Effector memory CD8-positive, alpha-beta T cell (primary cell): ENCODE measurements at regions not wholly inside any gene's neighbourhood (a gene's known extent, or its start where the extent isn't known, plus 50 kb on each side); places are given as distances from the start of the nearest gene placed in this dataset.

Source experiments
- ATAC-seq: fragments of 150-1000 bp; cut with Tn5 transposase; replicated peaks from 2 replicates; pipeline ENCODE4 v1.10.0; 2021; ENCODE audit warnings: mild to moderate bottlenecking, moderate library complexity
- DNase-seq, 3 experiments: peaks; one replicate each; pipeline ENCODE4 v3.0.0; 2021
- H3K27ac Mint-ChIP-seq, 2 donors: one replicate each; pipeline ENCODE4 v1.8.0; 2022; ENCODE audit warnings: mild to moderate bottlenecking in 2 of 2, mixed read lengths in 2 of 2, moderate library complexity in 2 of 2
- H3K27me3 Mint-ChIP-seq, 2 donors: one replicate each; pipeline ENCODE4 v1.8.0; 2022; ENCODE audit warnings: mixed read lengths in 2 of 2
- H3K36me3 Mint-ChIP-seq: one replicate; pipeline ENCODE4 v1.8.0; 2022; ENCODE audit warnings: mild to moderate bottlenecking, moderate library complexity, mixed read lengths; ENCODE audit not compliant: insufficient read depth
- H3K4me1 Mint-ChIP-seq, 2 donors: one replicate each; pipeline ENCODE4 v1.8.0; 2022; ENCODE audit warnings: low read depth in 2 of 2, mixed read lengths in 2 of 2
- H3K4me3 Mint-ChIP-seq, 2 donors: one replicate each; pipeline ENCODE4 v1.8.0; 2022; ENCODE audit warnings: mild to moderate bottlenecking in 2 of 2, mixed read lengths in 2 of 2, moderate library complexity in 2 of 2
- H3K9me3 Mint-ChIP-seq, 2 donors: one replicate each; pipeline ENCODE4 v1.8.0; 2022; ENCODE audit warnings: mixed read lengths in 2 of 2

DNA sequence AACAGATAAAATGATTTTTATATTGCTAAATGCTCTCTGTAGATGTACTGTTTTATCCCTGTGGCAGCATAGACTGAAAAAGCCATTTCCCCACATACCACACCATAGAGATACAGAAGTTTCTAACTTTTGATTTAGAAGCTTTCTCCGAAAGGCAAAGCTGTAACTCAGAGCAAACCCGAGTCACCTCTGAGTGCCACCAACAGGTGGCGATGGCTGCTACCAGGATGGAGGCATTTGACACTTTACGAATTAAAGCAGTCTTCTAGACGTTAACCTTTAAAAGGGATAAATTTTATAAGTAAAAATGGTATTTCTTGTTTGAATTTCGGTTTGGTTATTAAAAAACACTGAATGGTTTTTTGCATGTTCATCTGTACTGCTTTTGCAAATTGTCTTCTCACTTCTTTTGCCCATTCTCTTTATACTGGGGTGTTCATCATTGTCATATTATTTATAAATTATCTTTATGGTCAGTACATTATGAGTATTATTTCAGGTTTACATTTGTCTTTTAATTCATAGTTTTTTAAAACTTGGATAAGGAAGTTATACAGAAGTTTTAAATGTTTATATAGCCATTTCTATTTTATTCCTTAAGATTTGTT is 201.0 kb upstream of the CEP162 start:
- Mint-ChIP-seq H3K36me3 (no peaks in the 10 kb centered on the region), H3K27me3 (no peaks in the 10 kb centered on the region), H3K4me3 (no peak overlapping the region), H3K9me3 (peaks cover 3 to 11% of the 10 kb centered on the region in 2 donors), H3K4me1 (no peaks in the 10 kb centered on the region), H3K27ac (no peak overlapping the region)
- no peak for DNase-seq
- ATAC-seq: no peak

GRCh38 chr6:84425971-84426705 is 198.7 kb upstream of the CEP162 start:
- no peak overlapping the region for H3K4me3 Mint-ChIP-seq
- no peaks in the 10 kb centered on the region for H3K27me3 Mint-ChIP-seq
- DNase-seq (no peak), ATAC-seq (no peak)
- H3K36me3 Mint-ChIP-seq: no peaks in the 10 kb centered on the region
- no peak overlapping the region for H3K27ac Mint-ChIP-seq
- H3K9me3 Mint-ChIP-seq: peaks cover 0 to under 1% of the 10 kb centered on the region in 2 donors
- H3K4me1 Mint-ChIP-seq: no peaks in the 10 kb centered on the region

- no peaks in the 10 kb centered on the region for H3K9me3 Mint-ChIP-seq
- no peak overlapping the region for H3K4me3 Mint-ChIP-seq
- DNase-seq (no peak), ATAC-seq (no peak)
- H3K27ac Mint-ChIP-seq: no peak overlapping the region
- H3K4me1 Mint-ChIP-seq: no peaks in the 10 kb centered on the region
- no peaks in the 10 kb centered on the region for H3K27me3 Mint-ChIP-seq
- no peaks in the 10 kb centered on the region for H3K36me3 Mint-ChIP-seq
These were observed 197.5 kb upstream of the CEP162 start for GRCh38 chr6:84424956-84425355.

GRCh38 chr6:84422380-84422968 is 195.0 kb upstream of the CEP162 start:
- no peak overlapping the region for H3K4me3 Mint-ChIP-seq
- DNase-seq (no peak), ATAC-seq (no peak)
- H3K36me3 Mint-ChIP-seq: no peaks in the 10 kb centered on the region
- no peaks in the 10 kb centered on the region for H3K4me1 Mint-ChIP-seq
- no peaks in the 10 kb centered on the region for H3K27me3 Mint-ChIP-seq
- peaks cover 0 to 7% of the 10 kb centered on the region in 2 donors for H3K9me3 Mint-ChIP-seq
- no peak overlapping the region for H3K27ac Mint-ChIP-seq

GRCh38 chr6:84421031-84421430 is 193.6 kb upstream of the CEP162 start:
- Mint-ChIP-seq H3K36me3 (no peaks in the 10 kb centered on the region), H3K4me3 (no peak overlapping the region)

DNA sequence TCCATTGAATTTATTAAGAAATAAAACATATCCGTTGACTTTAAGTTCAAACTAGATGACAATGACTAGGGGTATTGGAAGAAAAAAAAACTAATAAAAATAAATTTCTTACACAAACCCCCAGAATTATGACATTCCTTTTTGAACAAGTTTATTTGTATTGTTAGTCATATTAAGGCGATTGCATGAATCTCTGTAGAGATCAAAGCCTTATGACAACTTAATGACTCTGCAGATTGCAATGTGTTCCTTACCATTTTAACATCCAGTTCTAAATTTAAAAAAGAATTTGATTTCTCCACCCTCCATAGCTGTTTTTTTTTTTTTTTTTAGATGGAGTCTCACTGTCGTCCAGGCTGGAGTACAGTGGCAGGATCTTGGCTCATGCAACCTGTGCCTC is 189.8 kb upstream of the CEP162 start:
- H3K9me3 Mint-ChIP-seq: peaks cover 2 to 7% of the 10 kb centered on the region in 2 donors

More at GRCh38 chr6:84421031-84421430, 193.6 kb upstream of the CEP162 start:
- Mint-ChIP-seq H3K9me3 (peaks cover 0 to 7% of the 10 kb centered on the region in 2 donors), H3K27ac (no peak overlapping the region), H3K27me3 (no peaks in the 10 kb centered on the region), H3K4me1 (no peaks in the 10 kb centered on the region)
- DNase-seq (no peak), ATAC-seq (no peak)

GRCh38 chr6:84416043-84416657 is 188.7 kb upstream of the CEP162 start:
- no peaks in the 10 kb centered on the region for H3K4me1 Mint-ChIP-seq
- no peak for DNase-seq

More for the DNA sequence above, 189.8 kb upstream of the CEP162 start:
- Mint-ChIP-seq H3K4me3 (no peak overlapping the region), H3K36me3 (no peaks in the 10 kb centered on the region), H3K27ac (no peak overlapping the region), H3K27me3 (no peaks in the 10 kb centered on the region), H3K4me1 (no peaks in the 10 kb centered on the region)
- no peak for DNase-seq
- no peak for ATAC-seq

DNA sequence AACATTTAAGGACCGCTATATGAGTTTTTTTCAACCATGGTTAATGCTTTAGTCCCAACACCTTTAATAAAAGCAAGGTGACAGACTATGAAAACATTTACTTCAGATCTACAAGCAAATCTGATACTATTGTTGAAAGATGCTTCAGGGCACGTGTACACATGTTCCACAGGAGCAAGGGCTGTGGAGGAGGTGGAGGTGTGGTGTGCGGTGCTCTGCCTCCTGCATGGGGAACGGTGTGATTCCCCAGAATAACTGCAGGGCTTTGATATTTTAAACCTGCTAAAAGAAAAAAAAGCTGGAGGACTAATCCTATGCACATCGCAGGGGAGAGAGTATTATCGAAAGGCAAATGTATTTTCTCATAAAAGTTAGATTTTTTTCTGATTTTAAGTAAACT is 188.1 kb upstream of the CEP162 start:
- no peaks in the 10 kb centered on the region for H3K4me1 Mint-ChIP-seq
- no peaks in the 10 kb centered on the region for H3K27me3 Mint-ChIP-seq
- no peak overlapping the region for H3K4me3 Mint-ChIP-seq
- no peaks in the 10 kb centered on the region for H3K36me3 Mint-ChIP-seq
- peaks cover 2 to 7% of the 10 kb centered on the region in 2 donors for H3K9me3 Mint-ChIP-seq
- DNase-seq (no peak), ATAC-seq (no peak)
- no peak overlapping the region for H3K27ac Mint-ChIP-seq

More at GRCh38 chr6:84416043-84416657, 188.7 kb upstream of the CEP162 start:
- no peak for ATAC-seq
- H3K4me3 Mint-ChIP-seq: no peak overlapping the region
- H3K36me3 Mint-ChIP-seq: no peaks in the 10 kb centered on the region
- H3K27ac Mint-ChIP-seq: no peak overlapping the region
- H3K9me3 Mint-ChIP-seq: peaks cover 2 to 7% of the 10 kb centered on the region in 2 donors
- no peaks in the 10 kb centered on the region for H3K27me3 Mint-ChIP-seq

GRCh38 chr6:84415068-84415467 is 187.6 kb upstream of the CEP162 start:
- no peaks in the 10 kb centered on the region for H3K27me3 Mint-ChIP-seq
- H3K27ac Mint-ChIP-seq: no peak overlapping the region
- H3K9me3 Mint-ChIP-seq: peaks cover 2 to 7% of the 10 kb centered on the region in 2 donors
- DNase-seq (no peak), ATAC-seq (no peak)
- no peaks in the 10 kb centered on the region for H3K4me1 Mint-ChIP-seq
- no peaks in the 10 kb centered on the region for H3K36me3 Mint-ChIP-seq
- H3K4me3 Mint-ChIP-seq: no peak overlapping the region

- no peak for DNase-seq
- H3K4me1 Mint-ChIP-seq: no peaks in the 10 kb centered on the region
- H3K4me3 Mint-ChIP-seq: no peak overlapping the region
- ATAC-seq: no peak
- H3K36me3 Mint-ChIP-seq: no peaks in the 10 kb centered on the region
- no peak overlapping the region for H3K27ac Mint-ChIP-seq
- no peaks in the 10 kb centered on the region for H3K27me3 Mint-ChIP-seq
- peaks cover 2 to 7% of the 10 kb centered on the region in 2 donors for H3K9me3 Mint-ChIP-seq
These were observed 187.1 kb upstream of the CEP162 start for GRCh38 chr6:84414531-84414930.

GRCh38 chr6:84411060-84411629 is 183.7 kb upstream of the CEP162 start:
- ATAC-seq (no peak), DNase-seq (no peak)
- H3K4me1 Mint-ChIP-seq: no peaks in the 10 kb centered on the region
- peaks cover 0 to 2% of the 10 kb centered on the region in 2 donors for H3K9me3 Mint-ChIP-seq
- H3K4me3 Mint-ChIP-seq: no peak overlapping the region
- H3K27me3 Mint-ChIP-seq: no peaks in the 10 kb centered on the region
- no peak overlapping the region for H3K27ac Mint-ChIP-seq
- H3K36me3 Mint-ChIP-seq: no peaks in the 10 kb centered on the region

- ATAC-seq (no peak), DNase-seq (no peak)
- no peaks in the 10 kb centered on the region for H3K27me3 Mint-ChIP-seq
- H3K4me3 Mint-ChIP-seq: no peak overlapping the region
- H3K4me1 Mint-ChIP-seq: no peaks in the 10 kb centered on the region
- H3K27ac Mint-ChIP-seq: no peak overlapping the region
- H3K9me3 Mint-ChIP-seq: no peaks in the 10 kb centered on the region
- no peaks in the 10 kb centered on the region for H3K36me3 Mint-ChIP-seq
These were observed 182.5 kb upstream of the CEP162 start for GRCh38 chr6:84409911-84410310.

GRCh38 chr6:84408028-84408427 is 180.6 kb upstream of the CEP162 start:
- H3K4me1 Mint-ChIP-seq: no peaks in the 10 kb centered on the region
- no peak for DNase-seq

More at GRCh38 chr6:84408028-84408427, 180.6 kb upstream of the CEP162 start:
- Mint-ChIP-seq H3K27me3 (no peaks in the 10 kb centered on the region), H3K4me3 (no peak overlapping the region), H3K9me3 (no peaks in the 10 kb centered on the region), H3K27ac (no peak overlapping the region), H3K36me3 (no peaks in the 10 kb centered on the region)
- ATAC-seq: no peak
